GM18858 (cell line): ENCODE measurements at regions not wholly inside any gene's neighbourhood (a gene's known extent, or its start where the extent isn't known, plus 50 kb on each side); places are given as distances from the start of the nearest gene placed in this dataset.
"Not testable (repeated sequence)": the region's sequence is repeated elsewhere in the genome, so short reads cannot be mapped to it uniquely, and the experiment has no call there.

Experiments used
- ATAC-seq: cut with Tn5 transposase; IDR thresholded peaks from one replicate; pipeline ENCODE4 v1.9.1; 2021; ENCODE audit not compliant: unreplicated experiment

- ATAC-seq = no peak
Observed at GRCh38 chr12:115898670-115899069, 378.8 kb downstream of the MED13L start.

GRCh38 chr12:115897729-115898128 lies 379.8 kb downstream of the MED13L start:
- ATAC-seq = no peak

- no peak for ATAC-seq
Observed at GRCh38 chr12:115895247-115895646, 382.2 kb downstream of the MED13L start.

- no peak for ATAC-seq
Observed at GRCh38 chr12:115891556-115892164, 385.8 kb downstream of the MED13L start.

GRCh38 chr12:115886666-115887065 lies 390.8 kb downstream of the MED13L start:
- no peak for ATAC-seq

- ATAC-seq = no peak
Observed at GRCh38 chr12:115885040-115885690, 392.3 kb downstream of the MED13L start.

GRCh38 chr12:115882936-115883335 lies 394.6 kb downstream of the MED13L start:
- ATAC-seq = no peak

GRCh38 chr12:115880238-115880637 lies 397.3 kb downstream of the MED13L start:
- ATAC-seq = no peak

GRCh38 chr12:115879354-115879753 lies 398.1 kb downstream of the MED13L start:
- ATAC-seq = no peak

GRCh38 chr12:115873451-115874082 lies 403.9 kb downstream of the MED13L start:
- no peak for ATAC-seq

GRCh38 chr12:115872919-115873357 lies 404.6 kb downstream of the MED13L start:
- ATAC-seq = no peak

GRCh38 chr12:115872212-115872611 lies 405.3 kb downstream of the MED13L start:
- ATAC-seq = no peak

GRCh38 chr12:115871714-115872113 lies 405.8 kb downstream of the MED13L start:
- ATAC-seq = peak; percentile 65

GRCh38 chr12:115870510-115870909 lies 407.0 kb downstream of the MED13L start:
- ATAC-seq = no peak

GRCh38 chr12:115870021-115870420 lies 407.5 kb downstream of the MED13L start:
- no peak for ATAC-seq

GRCh38 chr12:115869604-115870003 lies 407.9 kb downstream of the MED13L start:
- no peak for ATAC-seq

GRCh38 chr12:115868624-115869023 lies 408.9 kb downstream of the MED13L start:
- no peak for ATAC-seq

GRCh38 chr12:115867854-115868253 lies 409.6 kb downstream of the MED13L start:
- no peak for ATAC-seq

- no peak for ATAC-seq
Observed at GRCh38 chr12:115866909-115867525, 410.5 kb downstream of the MED13L start.

- ATAC-seq = not testable (repeated sequence)
Observed at GRCh38 chr12:115866281-115866680, 411.2 kb downstream of the MED13L start.

- no peak for ATAC-seq
Observed at GRCh38 chr12:115864396-115864795, 413.1 kb downstream of the MED13L start.

GRCh38 chr12:115860619-115861018 lies 416.9 kb downstream of the MED13L start:
- ATAC-seq = no peak
